Loucy (cell line): ENCODE measurements at regions not wholly inside any gene's neighbourhood (a gene's known extent, or its start where the extent isn't known, plus 50 kb on each side); places are given as distances from the start of the nearest gene placed in this dataset.
A peak's percentile ranks its signal among the peaks of the same experiment; 100 is the strongest.

ENCODE experiments used
- H2AFZ ChIP-seq: fragments of 200-600 bp; sonication (generic); 2 replicates; pipeline ENCODE4 v1.6.0; 2016; ENCODE audit warnings: antibody characterized with exemption, mild to moderate bottlenecking, low read length, moderate library complexity
- H3F3A ChIP-seq: fragments of 200-600 bp; 2 replicates; pipeline ENCODE4 v1.6.0; 2016; ENCODE audit warnings: antibody characterized with exemption, low read depth, mild to moderate bottlenecking
- H3K27me3 ChIP-seq: fragments of 200-600 bp; sonication (generic); 2 replicates; pipeline ENCODE4 v1.6.1; 2014; ENCODE audit warnings: low read length, mild to moderate bottlenecking; ENCODE audit not compliant: insufficient read depth, poor library complexity, severe bottlenecking
- H3K36me3 ChIP-seq: fragments of 200-600 bp; sonication (generic); 2 replicates; pipeline ENCODE4 v1.6.1; 2016; ENCODE audit warnings: low read length; ENCODE audit not compliant: insufficient read depth
- H3K4me1 ChIP-seq: fragments of 200-600 bp; sonication (generic); 2 replicates; pipeline ENCODE4 v1.5.1; 2014; ENCODE audit warnings: low read length, mild to moderate bottlenecking; ENCODE audit not compliant: insufficient read depth, poor library complexity, severe bottlenecking
- H3K4me2 ChIP-seq: fragments of 200-600 bp; sonication (generic); 2 replicates; pipeline ENCODE4 v1.6.0; 2014; ENCODE audit warnings: antibody characterized with exemption, low read length, low read depth, mild to moderate bottlenecking; ENCODE audit not compliant: poor library complexity, severe bottlenecking
- H3K4me3 ChIP-seq: fragments of 200-600 bp; sonication (generic); 2 replicates; pipeline ENCODE4 v1.5.1; 2014; ENCODE audit warnings: low read length, mild to moderate bottlenecking, mixed read lengths; ENCODE audit not compliant: poor library complexity, severe bottlenecking
- H3K79me2 ChIP-seq: fragments of 200-600 bp; sonication (generic); 2 replicates; pipeline ENCODE4 v1.6.1; 2014; ENCODE audit warnings: low read length; ENCODE audit not compliant: insufficient read depth
- H3K9ac ChIP-seq: fragments of 200-600 bp; sonication (generic); 2 replicates; pipeline ENCODE4 v1.6.0; 2014; ENCODE audit warnings: mild to moderate bottlenecking, low read depth, low read length, moderate library complexity; ENCODE audit not compliant: poor library complexity, severe bottlenecking
- H3K9me2 ChIP-seq: fragments of 200-600 bp; sonication (generic); replicated peaks from 2 replicates; pipeline ENCODE4 v1.6.1; 2016; ENCODE audit warnings: low read depth, low read length, mixed read lengths
- H3K9me3 ChIP-seq: fragments of 200-600 bp; sonication (generic); 2 replicates; pipeline ENCODE4 v1.6.1; 2014; ENCODE audit warnings: mild to moderate bottlenecking, antibody characterized with exemption, low read length, low read depth; ENCODE audit not compliant: insufficient read depth
- H4K20me1 ChIP-seq: fragments of 200-600 bp; sonication (generic); 2 replicates; pipeline ENCODE4 v1.6.0; 2014; ENCODE audit warnings: antibody characterized with exemption, low read length, mild to moderate bottlenecking; ENCODE audit not compliant: insufficient read depth, poor library complexity, severe bottlenecking
- CTCF ChIP-seq: fragments of 200-600 bp; sonication (generic); conservative IDR thresholded peaks from 2 replicates; pipeline ENCODE4 v1.5.1; 2014; ENCODE audit warnings: mild to moderate bottlenecking, antibody characterized with exemption, low read length
- EZH2phosphoT487 ChIP-seq: fragments of 200-600 bp; IDR thresholded peaks from 2 replicates; pipeline ENCODE4 v1.6.1; 2018; ENCODE audit warnings: antibody characterized with exemption, mild to moderate bottlenecking, moderate library complexity, borderline replicate concordance

DNA sequence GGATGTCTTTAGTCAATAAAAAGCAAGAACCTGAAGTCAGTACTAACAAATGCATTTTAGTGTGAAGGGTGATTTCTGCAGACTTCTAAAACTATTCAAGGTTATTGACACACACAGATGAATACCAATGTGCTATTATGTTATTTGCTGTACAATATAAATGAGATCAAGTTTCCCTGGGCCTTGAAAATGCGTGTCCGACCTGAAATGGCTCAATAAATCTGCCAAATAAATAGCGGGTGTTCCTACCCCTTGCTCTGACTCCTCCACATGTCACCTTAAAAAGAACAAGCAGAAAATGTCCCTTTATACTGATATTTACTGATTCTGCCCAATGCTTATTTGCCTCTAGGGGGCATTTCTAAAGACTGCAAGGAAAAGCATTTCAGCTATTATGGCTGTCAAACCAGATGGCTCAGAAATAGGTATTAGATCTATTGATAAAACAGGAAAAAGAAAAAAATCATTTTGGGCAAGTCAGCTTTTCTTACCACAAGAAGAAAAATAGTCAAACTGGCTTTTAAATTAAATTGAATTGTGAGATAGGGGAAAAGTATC is 367.3 kb upstream of the KITLG start:
- H3K36me3 ChIP-seq: no peaks in the 10 kb centered on the region
- no peak for TF ChIP-seq EZH2phosphoT487
- peak; percentile 63 for TF ChIP-seq CTCF
- H3K4me3 ChIP-seq: no peak overlapping the region
- H2AFZ ChIP-seq: no peak overlapping the region
- H3K9ac ChIP-seq: no peak overlapping the region
- no peaks in the 10 kb centered on the region for H3K9me2 ChIP-seq
- no peaks in the 10 kb centered on the region for H3K9me3 ChIP-seq
- no peaks in the 10 kb centered on the region for H3F3A ChIP-seq
- no peaks in the 10 kb centered on the region for H4K20me1 ChIP-seq
- H3K4me1 ChIP-seq: peaks cover 37% of the 10 kb centered on the region
- H3K4me2 ChIP-seq: no peak overlapping the region
- no peaks in the 10 kb centered on the region for H3K79me2 ChIP-seq
- H3K27me3 ChIP-seq: no peaks in the 10 kb centered on the region

DNA sequence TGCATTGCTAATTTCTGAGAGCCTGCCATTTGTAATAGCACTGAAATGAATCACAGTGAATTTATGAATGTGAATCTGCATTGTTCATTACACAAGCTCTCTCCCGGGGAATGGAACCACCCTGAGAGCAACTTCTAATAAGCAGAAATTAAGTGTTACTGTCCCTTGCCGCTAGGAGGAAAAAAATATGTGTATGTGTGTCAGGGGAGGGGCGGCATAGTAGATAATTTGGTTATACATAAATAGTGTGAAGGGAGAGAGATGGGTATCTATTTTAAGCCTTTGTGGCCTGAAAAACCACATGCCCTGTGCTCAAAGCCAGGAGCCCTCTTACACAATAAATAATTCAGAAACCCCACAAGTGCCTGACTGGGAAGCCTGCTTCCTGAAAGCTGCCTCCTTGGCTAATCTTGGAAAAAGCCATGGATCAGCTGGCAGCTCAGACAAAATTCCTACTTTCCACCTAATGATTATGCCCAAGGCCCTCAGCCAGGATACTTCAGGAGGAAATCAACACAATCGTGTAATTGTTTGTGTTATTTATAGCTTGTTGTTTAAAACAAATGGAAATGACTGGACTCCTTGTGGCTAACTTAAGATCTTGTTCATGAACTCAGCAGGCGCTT is 366.2 kb upstream of the KITLG start:
- H4K20me1 ChIP-seq: no peaks in the 10 kb centered on the region
- H3K27me3 ChIP-seq: no peaks in the 10 kb centered on the region
- H3K4me3 ChIP-seq: no peak overlapping the region
- H3K36me3 ChIP-seq: no peaks in the 10 kb centered on the region
- no peaks in the 10 kb centered on the region for H3K9me2 ChIP-seq
- peak overlapping the region; percentile 43 for H3K4me2 ChIP-seq
- H3K4me1 ChIP-seq: peaks cover 29% of the 10 kb centered on the region
- peak; percentile 61 for TF ChIP-seq CTCF
- no peak for TF ChIP-seq EZH2phosphoT487
- H3K79me2 ChIP-seq: no peaks in the 10 kb centered on the region
- H3K9me3 ChIP-seq: no peaks in the 10 kb centered on the region
- no peak overlapping the region for H3K9ac ChIP-seq
- no peaks in the 10 kb centered on the region for H3F3A ChIP-seq
- H2AFZ ChIP-seq: no peak overlapping the region

DNA sequence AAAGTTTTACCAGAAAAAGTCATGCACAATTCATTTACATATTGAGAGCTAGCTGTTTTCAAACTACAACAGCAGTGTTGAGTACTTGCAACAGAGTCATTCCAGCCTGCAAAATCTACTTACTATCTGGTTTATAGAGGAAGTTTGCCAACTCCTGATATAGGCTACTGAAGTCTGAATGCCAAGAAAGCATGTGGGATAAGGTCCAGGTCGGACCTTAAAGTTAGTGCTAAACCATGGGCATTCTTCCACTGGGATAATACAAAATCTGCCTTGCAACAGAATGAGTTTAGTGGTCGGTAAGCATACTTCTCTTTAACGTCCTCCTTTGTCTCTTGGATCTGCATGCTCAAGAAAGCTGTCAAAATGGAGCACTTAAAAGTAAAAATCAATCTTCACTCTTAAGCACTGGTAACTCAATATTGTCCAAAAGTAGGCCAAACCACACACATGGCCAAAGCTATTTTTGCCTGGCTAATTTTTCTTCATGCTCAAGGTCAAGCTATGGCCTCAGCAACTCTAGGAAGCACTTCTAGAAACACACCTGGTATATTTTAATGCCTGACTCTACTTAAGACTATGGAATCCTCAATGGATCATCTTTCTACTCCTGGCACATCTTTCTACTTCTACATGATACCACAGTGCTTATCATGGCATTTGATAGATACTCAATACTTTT is 364.9 kb upstream of the KITLG start:
- Histone ChIP-seq H3K4me3 (no peak overlapping the region), H3K9me2 (no peaks in the 10 kb centered on the region), H3K27me3 (no peaks in the 10 kb centered on the region), H3K36me3 (no peaks in the 10 kb centered on the region), H3K9me3 (no peaks in the 10 kb centered on the region), H3K4me1 (peaks cover 29% of the 10 kb centered on the region), H3K4me2 (peak overlapping the region; percentile 9), H3F3A (no peaks in the 10 kb centered on the region), H2AFZ (no peak overlapping the region), H3K9ac (no peak overlapping the region), H4K20me1 (no peaks in the 10 kb centered on the region), H3K79me2 (no peaks in the 10 kb centered on the region)
- TF ChIP-seq CTCF (no peak), EZH2phosphoT487 (no peak)
